K562 (cell line): ENCODE measurements at regions not wholly inside any gene's neighbourhood (a gene's known extent, or its start where the extent isn't known, plus 50 kb on each side); places are given as distances from the start of the nearest gene placed in this dataset.

Source experiments
- ATAC-seq: fragments of 200-7000 bp; cut with Tn5 transposase; 3 replicates; pipeline ENCODE4 v1.9.1; 2020; ENCODE audit warnings: moderate library complexity
- BruUV-seq: library from RNA; stranded (reverse); fragments of 400-500 nt; replicated peaks from 2 replicates; lab custom pipeline; 2021; lab: Mats Ljungman, UMichigan
- CTCF ChIA-PET: fragments of 300-600 bp; formaldehyde crosslinking; extraction: SDS; loops from one replicate; lab custom pipeline; 2021; ENCODE audit warnings: low intra/inter-chr PET ratio; lab: Yijun Ruan, JAX
- POLR2A ChIA-PET: fragments of 300-600, 350-650 bp; sonication (Branson Sonifier 250); formaldehyde crosslinking; extraction: SDS; loops from one replicate; lab custom pipeline; 2021; ENCODE audit warnings: antibody characterized with exemption, inconsistent platforms; lab: Yijun Ruan, JAX
- DNase-seq, 4 experiments: peaks; one replicate each; pipeline versions ENCODE4 v3.0.0 to v3.0.0-alpha.2; 2011 to 2018; ENCODE audit warnings: low spot score in 3 of 4, mixed read lengths in 3 of 4; ENCODE audit errors: extremely low read depth in 1 of 4
- FAIRE-seq: peaks from 2 replicates; lab custom pipeline; 2011; peaks lifted over from hg19 to GRCh38; lab: Jason Lieb, UNC
- H2AFZ ChIP-seq: 2 replicates; pipeline ENCODE4 v1.6.0; 2011; ENCODE audit warnings: low read depth, low read length, control low read depth, inconsistent platforms
- H3K27ac ChIP-seq: fragments of 200-600 bp; 3 replicates; pipeline ENCODE4 v1.8.0; 2011; ENCODE audit warnings: low read depth, mild to moderate bottlenecking, control low read depth, inconsistent platforms, low read length, moderate library complexity, mixed read lengths; ENCODE audit errors: extremely low read depth
- H3K27me3 ChIP-seq, 2 experiments: fragments of 300-600 bp in 1 of 2; 2 replicates in 1 of 2; 3 replicates in 1 of 2; pipeline versions ENCODE4 v1.6.0 to v1.8.0; 2011; ENCODE audit warnings: inconsistent platforms in 2 of 2, low read length in 2 of 2, mild to moderate bottlenecking in 1 of 2, mixed read lengths in 1 of 2, moderate library complexity in 1 of 2; ENCODE audit not compliant: control insufficient read depth in 2 of 2, insufficient read depth in 2 of 2
- H3K36me3 ChIP-seq: fragments of 300-600 bp; 3 replicates; pipeline ENCODE4 v1.8.0; 2011; ENCODE audit warnings: mild to moderate bottlenecking, low read length, inconsistent platforms; ENCODE audit not compliant: control insufficient read depth, insufficient read depth
- H3K4me1 ChIP-seq, 2 experiments: fragments of 200-600 bp in 1 of 2; replicated peaks in 1 of 2; 2 replicates in 1 of 2; 3 replicates in 1 of 2; pipeline versions ENCODE4 v1.5.1 to v1.8.0; 2011; ENCODE audit warnings: inconsistent platforms in 2 of 2, low read length in 2 of 2, mild to moderate bottlenecking in 1 of 2, mixed read lengths in 1 of 2, moderate library complexity in 1 of 2; ENCODE audit not compliant: control insufficient read depth in 2 of 2, insufficient read depth in 2 of 2
- H3K4me2 ChIP-seq: 2 replicates; pipeline ENCODE4 v1.6.1; 2011; ENCODE audit warnings: low read length, control low read depth, inconsistent platforms, mixed read lengths; ENCODE audit not compliant: insufficient read depth
- H3K4me3 ChIP-seq: fragments of 200-600 bp; sonication (generic), shearing (Covaris generic); 2 replicates; pipeline ENCODE4 v1.5.1; 2016; ENCODE audit warnings: control low read depth, inconsistent platforms
- H3K79me2 ChIP-seq: fragments of 200-600 bp; 3 replicates; pipeline ENCODE4 v1.8.0; 2011; ENCODE audit warnings: low read length, inconsistent platforms; ENCODE audit not compliant: control insufficient read depth, insufficient read depth
- H3K9ac ChIP-seq, 2 experiments: 2 replicates each; pipeline versions ENCODE4 v1.6.0 to v1.6.1; 2011; ENCODE audit warnings: low read depth in 2 of 2, low read length in 2 of 2, control low read depth in 1 of 2, inconsistent platforms in 1 of 2, mild to moderate bottlenecking in 1 of 2, mixed read lengths in 1 of 2; ENCODE audit not compliant: insufficient read depth in 1 of 2
- H3K9me1 ChIP-seq: one replicate; pipeline ENCODE4 v1.6.0; 2011; ENCODE audit warnings: inconsistent platforms, mild to moderate bottlenecking, low read length, moderate library complexity; ENCODE audit not compliant: control insufficient read depth, insufficient read depth
- H3K9me3 ChIP-seq: replicated peaks from 2 replicates; pipeline ENCODE4 v1.5.1; 2011; ENCODE audit warnings: low read depth, low read length, inconsistent platforms; ENCODE audit not compliant: control insufficient read depth, insufficient read depth
- H4K20me1 ChIP-seq: replicated peaks from 2 replicates; pipeline ENCODE4 v1.6.1; 2011; ENCODE audit warnings: low read length, inconsistent platforms, mixed read lengths; ENCODE audit not compliant: control insufficient read depth, insufficient read depth
- DDX20 ChIP-seq: fragments of 450-650 bp; IDR thresholded peaks from 2 replicates; pipeline ENCODE4 v1.6.1; 2016; ENCODE audit warnings: missing genetic modification characterization, low read depth, mild to moderate bottlenecking, missing compliant biosample characterization, moderate library complexity
- RB1 ChIP-seq: fragments of 450-650 bp; IDR thresholded peaks from 2 replicates; pipeline ENCODE4 v1.6.1; 2017; ENCODE audit warnings: low read depth, mild to moderate bottlenecking
- ZMIZ1 ChIP-seq, 2 experiments: fragments of 150-350 bp in 1 of 2; IDR thresholded peaks; 2 replicates each; pipeline ENCODE4 v1.6.1; 2012 to 2016; ENCODE audit warnings: low read depth in 2 of 2, low read length in 2 of 2, mild to moderate bottlenecking in 1 of 2, moderate library complexity in 1 of 2
- WGBS: fragments of 100-300 bp; shearing (Covaris generic); methylation state at CpG from one replicate; pipeline ENCODE4 v1.1.6; 2016; ENCODE audit warnings: low coverage, mixed read lengths; ENCODE audit not compliant: insufficient coverage; ENCODE audit errors: missing lambda C conversion rate; 5-methylcytosine and 5-hydroxymethylcytosine counted together
- in situ Hi-C: fragments of 300-500 bp; cut with MboI; formaldehyde crosslinking; loops from 4 replicates; pipeline ENCODE4 v1.15.0; 2018; ENCODE audit warnings: inconsistent platforms, mixed read lengths
- intact Hi-C: fragments of 100-400 bp; cut with micrococcal nuclease; formaldehyde crosslinking; loops from 2 replicates; pipeline ENCODE4 v1.14.2; 2022
- TF ChIP-seq, protein P1 (sequence below): fragments of 450-650 bp; IDR thresholded peaks from 2 replicates; pipeline ENCODE4 v1.6.1; 2016; ENCODE audit warnings: mild to moderate bottlenecking, moderate library complexity

DNA sequence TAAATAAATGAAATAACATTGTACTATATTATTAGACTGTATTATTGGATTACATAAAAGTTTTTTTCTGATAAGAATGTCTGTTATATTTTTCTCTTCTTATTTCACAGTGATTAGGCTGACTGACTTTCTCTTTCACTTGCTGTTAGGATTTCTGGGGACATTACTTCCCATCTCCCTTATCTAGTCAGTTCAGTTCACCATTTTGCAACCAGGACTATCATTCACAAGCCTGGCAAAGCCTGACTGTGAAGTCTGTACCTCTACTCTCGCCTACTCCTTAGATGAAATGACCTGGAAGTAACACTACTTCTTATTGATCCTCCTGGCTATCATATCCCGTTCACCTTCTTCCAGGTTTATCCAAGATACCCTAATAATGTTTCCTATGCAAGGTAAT, 676.6 kb downstream of the USP25 start:
- Histone ChIP-seq H3K36me3 (no peaks in the 10 kb centered on the region), H3K27me3 (no peaks in the 10 kb centered on the region), H2AFZ (no peak overlapping the region), H3K79me2 (no peaks in the 10 kb centered on the region), H3K4me1 (no peaks in the 10 kb centered on the region), H3K4me3 (no peak overlapping the region), H3K27ac (no peak overlapping the region), H4K20me1 (no peaks in the 10 kb centered on the region), H3K4me2 (no peak overlapping the region), H3K9me1 (no peaks in the 10 kb centered on the region), H3K9ac (no peak overlapping the region), H3K9me3 (no peaks in the 10 kb centered on the region)
- ATAC-seq (no peak), DNase-seq (no peak), FAIRE-seq (no peak)
- CTCF ChIA-PET, result no interaction called here
- WGBS, result 0% methylated on average over 2 of the region's 2 CpGs
- in situ Hi-C loops (no loop called here), intact Hi-C loops (no loop called here)
- BruUV-seq, result no TSS peak
- POLR2A ChIA-PET, result no interaction called here
- no peak for TF ChIP-seq ZMIZ1 (IDR thresholded peaks at IDR 0.05; ENCODE audit: low read depth in 2 of 2, low read length in 2 of 2)
- TF ChIP-seq RB1, result no peak
- TF ChIP-seq, protein P1, sequence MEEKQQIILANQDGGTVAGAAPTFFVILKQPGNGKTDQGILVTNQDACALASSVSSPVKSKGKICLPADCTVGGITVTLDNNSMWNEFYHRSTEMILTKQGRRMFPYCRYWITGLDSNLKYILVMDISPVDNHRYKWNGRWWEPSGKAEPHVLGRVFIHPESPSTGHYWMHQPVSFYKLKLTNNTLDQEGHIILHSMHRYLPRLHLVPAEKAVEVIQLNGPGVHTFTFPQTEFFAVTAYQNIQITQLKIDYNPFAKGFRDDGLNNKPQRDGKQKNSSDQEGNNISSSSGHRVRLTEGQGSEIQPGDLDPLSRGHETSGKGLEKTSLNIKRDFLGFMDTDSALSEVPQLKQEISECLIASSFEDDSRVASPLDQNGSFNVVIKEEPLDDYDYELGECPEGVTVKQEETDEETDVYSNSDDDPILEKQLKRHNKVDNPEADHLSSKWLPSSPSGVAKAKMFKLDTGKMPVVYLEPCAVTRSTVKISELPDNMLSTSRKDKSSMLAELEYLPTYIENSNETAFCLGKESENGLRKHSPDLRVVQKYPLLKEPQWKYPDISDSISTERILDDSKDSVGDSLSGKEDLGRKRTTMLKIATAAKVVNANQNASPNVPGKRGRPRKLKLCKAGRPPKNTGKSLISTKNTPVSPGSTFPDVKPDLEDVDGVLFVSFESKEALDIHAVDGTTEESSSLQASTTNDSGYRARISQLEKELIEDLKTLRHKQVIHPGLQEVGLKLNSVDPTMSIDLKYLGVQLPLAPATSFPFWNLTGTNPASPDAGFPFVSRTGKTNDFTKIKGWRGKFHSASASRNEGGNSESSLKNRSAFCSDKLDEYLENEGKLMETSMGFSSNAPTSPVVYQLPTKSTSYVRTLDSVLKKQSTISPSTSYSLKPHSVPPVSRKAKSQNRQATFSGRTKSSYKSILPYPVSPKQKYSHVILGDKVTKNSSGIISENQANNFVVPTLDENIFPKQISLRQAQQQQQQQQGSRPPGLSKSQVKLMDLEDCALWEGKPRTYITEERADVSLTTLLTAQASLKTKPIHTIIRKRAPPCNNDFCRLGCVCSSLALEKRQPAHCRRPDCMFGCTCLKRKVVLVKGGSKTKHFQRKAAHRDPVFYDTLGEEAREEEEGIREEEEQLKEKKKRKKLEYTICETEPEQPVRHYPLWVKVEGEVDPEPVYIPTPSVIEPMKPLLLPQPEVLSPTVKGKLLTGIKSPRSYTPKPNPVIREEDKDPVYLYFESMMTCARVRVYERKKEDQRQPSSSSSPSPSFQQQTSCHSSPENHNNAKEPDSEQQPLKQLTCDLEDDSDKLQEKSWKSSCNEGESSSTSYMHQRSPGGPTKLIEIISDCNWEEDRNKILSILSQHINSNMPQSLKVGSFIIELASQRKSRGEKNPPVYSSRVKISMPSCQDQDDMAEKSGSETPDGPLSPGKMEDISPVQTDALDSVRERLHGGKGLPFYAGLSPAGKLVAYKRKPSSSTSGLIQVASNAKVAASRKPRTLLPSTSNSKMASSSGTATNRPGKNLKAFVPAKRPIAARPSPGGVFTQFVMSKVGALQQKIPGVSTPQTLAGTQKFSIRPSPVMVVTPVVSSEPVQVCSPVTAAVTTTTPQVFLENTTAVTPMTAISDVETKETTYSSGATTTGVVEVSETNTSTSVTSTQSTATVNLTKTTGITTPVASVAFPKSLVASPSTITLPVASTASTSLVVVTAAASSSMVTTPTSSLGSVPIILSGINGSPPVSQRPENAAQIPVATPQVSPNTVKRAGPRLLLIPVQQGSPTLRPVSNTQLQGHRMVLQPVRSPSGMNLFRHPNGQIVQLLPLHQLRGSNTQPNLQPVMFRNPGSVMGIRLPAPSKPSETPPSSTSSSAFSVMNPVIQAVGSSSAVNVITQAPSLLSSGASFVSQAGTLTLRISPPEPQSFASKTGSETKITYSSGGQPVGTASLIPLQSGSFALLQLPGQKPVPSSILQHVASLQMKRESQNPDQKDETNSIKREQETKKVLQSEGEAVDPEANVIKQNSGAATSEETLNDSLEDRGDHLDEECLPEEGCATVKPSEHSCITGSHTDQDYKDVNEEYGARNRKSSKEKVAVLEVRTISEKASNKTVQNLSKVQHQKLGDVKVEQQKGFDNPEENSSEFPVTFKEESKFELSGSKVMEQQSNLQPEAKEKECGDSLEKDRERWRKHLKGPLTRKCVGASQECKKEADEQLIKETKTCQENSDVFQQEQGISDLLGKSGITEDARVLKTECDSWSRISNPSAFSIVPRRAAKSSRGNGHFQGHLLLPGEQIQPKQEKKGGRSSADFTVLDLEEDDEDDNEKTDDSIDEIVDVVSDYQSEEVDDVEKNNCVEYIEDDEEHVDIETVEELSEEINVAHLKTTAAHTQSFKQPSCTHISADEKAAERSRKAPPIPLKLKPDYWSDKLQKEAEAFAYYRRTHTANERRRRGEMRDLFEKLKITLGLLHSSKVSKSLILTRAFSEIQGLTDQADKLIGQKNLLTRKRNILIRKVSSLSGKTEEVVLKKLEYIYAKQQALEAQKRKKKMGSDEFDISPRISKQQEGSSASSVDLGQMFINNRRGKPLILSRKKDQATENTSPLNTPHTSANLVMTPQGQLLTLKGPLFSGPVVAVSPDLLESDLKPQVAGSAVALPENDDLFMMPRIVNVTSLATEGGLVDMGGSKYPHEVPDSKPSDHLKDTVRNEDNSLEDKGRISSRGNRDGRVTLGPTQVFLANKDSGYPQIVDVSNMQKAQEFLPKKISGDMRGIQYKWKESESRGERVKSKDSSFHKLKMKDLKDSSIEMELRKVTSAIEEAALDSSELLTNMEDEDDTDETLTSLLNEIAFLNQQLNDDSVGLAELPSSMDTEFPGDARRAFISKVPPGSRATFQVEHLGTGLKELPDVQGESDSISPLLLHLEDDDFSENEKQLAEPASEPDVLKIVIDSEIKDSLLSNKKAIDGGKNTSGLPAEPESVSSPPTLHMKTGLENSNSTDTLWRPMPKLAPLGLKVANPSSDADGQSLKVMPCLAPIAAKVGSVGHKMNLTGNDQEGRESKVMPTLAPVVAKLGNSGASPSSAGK, result no peak
- no peak for TF ChIP-seq DDX20 (tag)
